ENCODE measurements at regions not wholly inside any gene's neighbourhood (a gene's known extent, or its start where the extent isn't known, plus 50 kb on each side); places are given as distances from the start of the nearest gene placed in this dataset.
"Not testable (repeated sequence)": the region's sequence is repeated elsewhere in the genome, so short reads cannot be mapped to it uniquely, and the experiment has no call there.

GRCh38 chr1:242811092-242811840 is 286.8 kb upstream of the PLD5 start:
- no peak for DNase-seq

GRCh38 chr1:242806324-242806723 is 281.8 kb upstream of the PLD5 start:
- no peak for DNase-seq

DNA sequence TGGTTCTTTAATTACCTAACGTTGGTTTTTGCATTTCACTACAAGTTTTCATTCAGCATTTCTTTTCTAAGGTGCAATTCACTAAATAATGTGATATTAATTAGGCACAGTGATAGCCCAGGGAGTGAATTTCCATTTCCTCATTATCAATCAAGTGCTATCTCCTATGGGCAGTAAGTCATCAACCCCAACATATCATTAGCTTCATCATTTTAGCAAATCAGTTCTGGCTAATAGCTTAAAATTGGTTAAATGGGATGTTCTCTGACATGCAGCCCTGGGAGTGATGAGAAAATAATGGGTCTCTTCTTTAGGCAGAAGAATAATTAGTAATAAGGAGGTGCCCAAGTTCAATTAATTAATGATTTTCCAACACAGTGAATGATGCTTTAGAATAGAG is 280.9 kb upstream of the PLD5 start:
- not testable (repeated sequence) for DNase-seq

DNA sequence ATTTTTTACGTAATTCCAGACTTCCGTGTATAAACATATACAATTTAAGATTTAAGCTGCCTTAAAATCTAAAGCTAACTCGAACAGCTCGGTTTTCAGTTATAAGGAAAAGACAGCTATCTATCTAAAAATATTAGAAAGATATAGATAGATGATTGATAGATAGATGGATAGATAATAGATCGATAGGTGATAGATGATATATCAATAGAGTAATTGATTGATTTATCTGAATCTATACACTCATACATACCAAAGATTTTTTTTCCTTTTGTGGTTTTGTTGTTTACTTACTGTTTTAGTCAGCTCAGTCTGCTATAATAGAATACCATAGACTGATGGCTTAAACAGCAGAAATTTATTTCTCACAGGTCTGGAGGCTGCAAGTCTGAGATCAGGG is 278.5 kb upstream of the PLD5 start:
- no peak for DNase-seq

GRCh38 chr1:242800521-242800920 is 276.0 kb upstream of the PLD5 start:
- no peak for DNase-seq

DNA sequence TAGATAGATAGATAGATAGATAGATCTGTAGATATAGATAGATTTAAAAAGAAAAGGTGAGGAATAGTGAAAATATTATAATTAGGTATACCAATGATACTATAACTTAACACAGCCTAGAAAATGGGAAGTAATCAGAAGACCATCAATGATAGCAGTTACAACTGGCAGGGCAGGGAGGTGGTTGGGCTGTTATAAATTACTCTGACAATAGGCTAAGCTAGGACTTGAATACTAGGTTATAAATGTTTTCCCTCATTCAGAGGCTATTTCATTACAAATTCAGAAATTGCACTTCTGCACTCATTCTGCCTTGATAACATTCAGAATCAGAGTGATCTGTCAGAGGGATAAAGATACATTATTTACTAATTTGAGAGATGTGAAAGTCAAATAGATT is 273.4 kb upstream of the PLD5 start:
- DNase-seq: no peak

GRCh38 chr1:242788771-242789170 is 264.3 kb upstream of the PLD5 start:
- DNase-seq: no peak

DNA sequence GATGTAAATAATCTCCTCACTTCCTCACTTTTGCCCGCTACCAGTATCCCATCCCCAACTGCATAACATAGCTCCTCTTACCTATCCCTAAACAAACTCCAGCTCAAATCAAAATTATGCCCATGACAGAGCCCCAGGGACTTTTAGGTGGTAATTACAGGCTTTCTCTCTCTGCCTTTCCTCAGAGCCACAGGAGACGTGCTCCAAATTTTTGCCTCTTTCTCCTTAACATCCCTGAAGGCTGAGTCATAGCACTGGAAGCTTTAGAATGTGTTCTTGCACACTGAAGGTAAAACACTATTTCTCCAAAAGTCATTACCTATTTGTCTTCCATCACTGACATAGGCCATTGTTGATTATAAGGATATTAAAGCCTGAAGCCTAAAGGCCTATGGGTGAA is 263.5 kb upstream of the PLD5 start:
- DNase-seq: no peak

DNA sequence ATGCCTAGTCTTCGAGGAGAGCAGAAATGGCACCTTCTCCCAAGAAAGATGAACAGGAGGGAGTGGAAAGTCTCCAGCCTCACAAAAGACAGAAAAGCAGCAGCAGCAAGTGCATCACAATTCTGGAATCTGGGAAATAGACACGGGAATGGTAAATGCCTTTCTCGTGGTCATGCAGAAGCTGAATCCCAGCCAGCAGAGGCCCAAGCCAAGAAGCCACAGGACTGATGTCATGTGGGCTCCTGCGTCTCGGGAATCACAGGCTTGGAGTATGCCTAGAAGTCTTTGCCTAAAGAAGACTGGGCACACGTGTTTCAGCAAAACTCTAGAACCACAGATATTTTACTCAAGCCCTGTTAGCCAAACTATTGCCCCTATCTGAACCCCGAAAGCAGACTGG is 260.3 kb upstream of the PLD5 start:
- DNase-seq: no peak

- DNase-seq: no peak
These were observed 259.6 kb upstream of the PLD5 start for GRCh38 chr1:242784084-242784483.

DNA sequence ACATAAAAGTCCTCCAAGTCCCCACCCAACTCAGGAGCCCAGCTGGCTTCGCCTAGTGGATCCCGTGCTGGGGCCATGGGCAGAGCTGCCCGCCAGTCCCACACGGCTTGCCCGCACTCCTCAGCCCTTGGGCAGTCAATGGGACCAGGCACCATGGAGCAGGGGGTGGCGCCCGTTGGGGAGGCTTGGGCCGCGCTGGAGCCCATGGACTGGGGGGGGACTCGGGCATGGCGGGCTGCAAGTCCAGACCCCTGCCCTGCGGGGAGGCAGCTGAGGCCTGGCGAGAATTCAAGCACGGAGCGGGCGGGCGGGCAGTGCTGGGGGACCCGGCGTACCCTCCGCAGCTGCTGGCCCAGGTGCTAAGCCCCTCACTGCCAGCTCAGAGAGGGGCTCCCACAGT is 249.8 kb upstream of the PLD5 start:
- no peak for DNase-seq

DNA sequence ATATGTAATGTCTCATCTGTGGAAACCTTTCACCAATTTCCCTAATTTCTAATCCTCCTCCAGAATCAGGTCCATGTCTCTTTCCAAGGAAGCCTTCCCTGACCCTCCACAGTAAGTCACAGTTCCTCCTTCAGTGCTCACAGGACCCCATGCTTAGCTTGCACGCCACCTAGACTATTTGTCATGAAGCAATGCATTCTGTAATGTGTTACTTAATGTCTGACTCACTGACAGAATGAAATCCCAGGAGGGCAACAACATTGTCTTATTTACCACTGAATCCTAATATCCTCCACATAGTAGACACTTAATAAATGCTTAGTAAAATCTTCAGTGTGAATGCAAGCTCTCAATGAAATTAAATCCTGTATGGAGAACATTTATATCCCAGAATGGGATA is 245.9 kb upstream of the PLD5 start:
- DNase-seq: no peak

DNA sequence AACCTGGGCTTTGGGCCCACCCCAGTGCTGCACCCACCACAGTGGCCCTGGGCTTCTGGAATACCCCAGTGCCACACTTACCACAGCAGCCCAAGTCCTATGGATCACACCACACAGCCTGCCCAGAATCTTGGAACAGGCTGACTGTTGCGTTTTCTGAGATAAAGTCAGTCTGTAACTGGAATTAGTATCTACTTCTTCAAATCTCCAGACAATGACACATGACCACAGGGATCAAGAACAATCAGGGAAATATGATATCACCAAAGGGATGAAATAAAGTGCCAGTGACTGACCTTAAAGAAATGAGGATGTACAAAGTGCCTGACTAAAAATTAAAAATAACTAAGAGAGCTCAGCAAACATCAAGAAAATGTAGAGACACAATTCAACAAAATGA is 239.7 kb upstream of the PLD5 start:
- no peak for DNase-seq

- DNase-seq: no peak
These were observed 237.1 kb upstream of the PLD5 start for GRCh38 chr1:242761556-242761955.

DNA sequence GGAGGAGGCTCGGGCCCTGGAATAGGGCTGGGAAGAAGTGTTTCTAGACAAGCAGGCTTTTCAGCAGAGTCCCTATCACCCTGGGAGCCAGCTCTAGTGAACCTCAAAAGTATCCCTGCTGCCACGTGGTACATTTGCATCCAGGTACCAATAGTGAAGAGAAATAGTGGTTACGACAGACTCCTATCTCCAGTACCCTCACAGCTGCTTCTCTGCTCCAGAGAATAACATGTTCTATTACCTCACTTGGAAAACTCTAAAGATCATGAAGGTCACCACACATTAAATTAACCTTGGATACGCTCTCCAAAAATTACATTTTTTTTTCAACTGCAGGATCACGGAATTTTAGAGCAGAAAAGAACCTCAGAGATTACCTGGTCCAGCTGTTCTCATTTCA is 230.4 kb upstream of the PLD5 start:
- DNase-seq: no peak

DNA sequence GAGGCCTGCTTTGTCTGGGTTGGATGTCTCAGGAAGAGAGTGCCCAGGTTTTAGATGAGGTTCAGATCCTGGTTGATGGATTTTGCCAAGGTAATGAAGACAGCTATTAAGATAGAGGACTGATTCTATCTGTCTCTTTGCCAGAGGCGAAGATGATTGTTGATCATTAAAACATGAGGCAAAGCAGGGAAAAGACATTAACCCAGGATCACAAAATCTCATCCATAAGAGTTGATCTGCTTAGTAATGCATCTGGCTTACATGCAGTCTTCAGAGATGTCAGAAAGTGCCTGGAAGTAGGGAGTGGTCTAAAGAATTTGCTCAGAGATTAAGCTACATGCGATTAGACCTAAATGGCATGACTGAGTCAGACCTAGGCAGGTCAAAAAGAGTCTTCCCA is 229.6 kb upstream of the PLD5 start:
- no peak for DNase-seq

DNA sequence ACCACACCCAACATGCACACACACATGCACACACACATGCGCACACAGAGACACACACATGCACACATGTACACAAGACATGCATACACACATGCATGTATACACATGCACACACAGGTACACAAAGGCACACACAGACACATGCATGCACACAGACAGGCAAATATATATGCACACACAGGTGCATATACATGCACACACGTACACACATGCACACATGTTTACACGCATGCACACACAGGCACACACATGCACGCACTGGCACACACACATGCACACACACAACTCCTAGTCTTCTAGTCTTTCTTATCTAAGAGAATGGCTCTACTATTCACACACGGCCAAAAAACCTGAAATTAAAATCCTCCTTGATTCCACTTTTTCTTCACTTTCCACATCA is 222.7 kb upstream of the PLD5 start:
- no peak for DNase-seq

DNA sequence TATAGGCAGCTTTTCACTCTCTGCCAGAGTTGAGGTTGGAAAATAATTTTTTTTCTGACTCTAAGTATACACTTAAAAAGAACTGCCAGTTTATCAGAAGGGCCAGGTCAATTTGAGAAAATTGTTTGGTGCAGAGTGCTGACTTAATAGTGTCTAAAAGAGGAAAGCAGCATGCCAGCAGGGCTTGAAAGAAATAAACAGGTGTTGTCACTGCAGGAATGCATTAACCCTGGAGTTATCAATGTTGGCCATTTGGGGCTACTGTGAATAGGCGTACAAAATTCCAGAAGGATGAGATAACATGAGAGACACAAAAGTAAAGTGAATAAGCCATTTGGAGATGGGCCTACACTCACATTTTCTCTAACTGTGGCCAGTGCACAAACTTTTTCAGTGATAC is 220.6 kb upstream of the PLD5 start:
- no peak for DNase-seq

GRCh38 chr1:242743983-242744780 is 219.7 kb upstream of the PLD5 start:
- no peak for DNase-seq

DNA sequence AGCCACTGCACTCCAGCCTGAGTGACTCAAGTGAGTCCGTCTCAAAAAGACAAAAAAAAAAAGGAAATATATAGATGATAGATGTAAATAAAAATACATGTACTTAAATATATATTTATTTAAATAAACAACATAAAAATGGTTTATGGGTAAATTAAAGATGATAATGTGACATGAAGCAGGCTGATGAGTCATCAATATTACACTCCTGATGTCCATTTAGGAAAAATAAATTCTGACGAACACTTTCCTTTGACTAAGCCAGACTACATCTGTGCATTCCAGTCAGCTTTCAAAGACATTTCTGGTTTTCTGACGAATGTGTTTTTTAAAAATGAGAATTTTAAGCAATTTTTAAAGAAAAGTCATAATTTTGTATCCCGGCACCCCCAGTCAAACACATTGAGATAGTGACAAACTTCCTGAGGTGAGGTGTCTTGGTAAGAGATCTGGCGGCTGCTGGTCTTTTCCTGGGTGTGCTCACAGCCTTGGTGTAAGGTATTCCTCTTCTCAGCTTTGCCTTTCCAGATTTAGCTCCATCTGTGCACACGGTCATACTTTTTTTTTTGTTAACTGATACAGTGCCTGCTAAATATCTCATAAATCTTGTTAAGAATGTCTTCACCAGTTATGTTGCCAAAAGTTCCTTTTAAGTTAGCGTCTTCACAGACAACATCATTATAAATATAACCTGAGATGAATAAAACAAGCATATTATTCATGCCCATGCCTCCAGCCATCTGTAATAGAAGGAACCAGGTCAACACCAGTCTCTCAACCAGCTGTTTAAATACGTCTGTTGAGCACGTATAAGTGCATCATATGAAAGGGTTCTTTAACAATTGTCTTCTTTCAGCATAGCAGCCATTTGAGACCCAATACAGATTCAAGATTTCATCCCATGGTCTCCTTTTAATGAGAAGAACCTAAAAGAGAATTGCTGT is 214.5 kb upstream of the PLD5 start:
- no peak for DNase-seq

DNA sequence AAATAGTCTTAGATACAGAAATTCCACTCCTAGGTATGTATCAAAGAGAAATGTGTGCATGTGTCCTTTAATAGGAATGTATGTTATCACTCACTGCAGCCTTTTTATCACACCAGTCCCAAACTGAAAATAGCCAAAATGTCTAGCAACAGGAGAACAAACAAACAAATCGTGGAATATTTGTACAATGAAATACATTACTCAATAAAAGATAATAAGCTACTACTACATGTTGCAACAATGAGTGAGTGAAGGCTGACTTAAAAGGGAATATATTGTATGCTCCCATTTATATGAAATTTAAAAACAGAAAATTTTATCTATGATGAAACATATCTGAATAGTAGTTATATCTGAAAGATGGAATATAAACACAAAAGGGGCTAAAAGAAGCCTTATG is 212.1 kb upstream of the PLD5 start:
- no peak for DNase-seq

GRCh38 chr1:242735323-242735722 is 210.8 kb upstream of the PLD5 start:
- DNase-seq: no peak

DNA sequence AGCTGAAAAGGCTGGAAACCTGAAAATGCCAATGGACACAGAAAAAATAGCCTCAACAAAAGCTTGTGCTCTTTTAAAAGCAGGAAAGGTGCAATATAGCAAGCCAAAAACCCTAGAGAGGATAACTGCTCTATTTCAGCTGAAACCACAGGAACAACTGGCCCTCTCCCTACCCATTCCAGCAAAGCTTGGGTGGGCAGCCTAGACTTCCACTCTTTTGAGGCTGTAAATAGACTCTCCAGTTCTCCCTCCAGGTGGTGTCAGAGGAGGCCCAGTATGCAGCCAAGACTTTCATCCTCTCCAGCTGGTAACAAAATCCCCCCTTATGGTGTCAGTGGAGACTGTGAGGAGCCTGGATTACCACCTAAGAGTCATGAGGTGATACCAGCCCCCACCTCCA is 206.9 kb upstream of the PLD5 start:
- no peak for DNase-seq

GRCh38 chr1:242728696-242729095 is 204.2 kb upstream of the PLD5 start:
- DNase-seq: no peak
